Astrocyte of the cerebellum (primary cell): ENCODE measurements at regions not wholly inside any gene's neighbourhood (a gene's known extent, or its start where the extent isn't known, plus 50 kb on each side); places are given as distances from the start of the nearest gene placed in this dataset.

Source experiments
- DNase-seq: peaks from one replicate; pipeline ENCODE4 v3.0.0-alpha.2; 2011; ENCODE audit warnings: low read depth
- H3K4me3 ChIP-seq: 2 replicates; pipeline ENCODE4 v1.5.1; 2011; ENCODE audit warnings: mild to moderate bottlenecking, low read depth, low read length, moderate library complexity
- in situ Hi-C: cut with HindIII; loops from 2 replicates; pipeline ENCODE4 v1.10.0; 2017; ENCODE audit warnings: low sequenced_read_pairs
- TF ChIP-seq, protein P1 (sequence below): IDR thresholded peaks from 2 replicates; pipeline ENCODE4 v1.5.1; 2012; ENCODE audit warnings: low read length, low read depth, moderate library complexity, mild to moderate bottlenecking; ENCODE audit errors: missing control alignments

DNA sequence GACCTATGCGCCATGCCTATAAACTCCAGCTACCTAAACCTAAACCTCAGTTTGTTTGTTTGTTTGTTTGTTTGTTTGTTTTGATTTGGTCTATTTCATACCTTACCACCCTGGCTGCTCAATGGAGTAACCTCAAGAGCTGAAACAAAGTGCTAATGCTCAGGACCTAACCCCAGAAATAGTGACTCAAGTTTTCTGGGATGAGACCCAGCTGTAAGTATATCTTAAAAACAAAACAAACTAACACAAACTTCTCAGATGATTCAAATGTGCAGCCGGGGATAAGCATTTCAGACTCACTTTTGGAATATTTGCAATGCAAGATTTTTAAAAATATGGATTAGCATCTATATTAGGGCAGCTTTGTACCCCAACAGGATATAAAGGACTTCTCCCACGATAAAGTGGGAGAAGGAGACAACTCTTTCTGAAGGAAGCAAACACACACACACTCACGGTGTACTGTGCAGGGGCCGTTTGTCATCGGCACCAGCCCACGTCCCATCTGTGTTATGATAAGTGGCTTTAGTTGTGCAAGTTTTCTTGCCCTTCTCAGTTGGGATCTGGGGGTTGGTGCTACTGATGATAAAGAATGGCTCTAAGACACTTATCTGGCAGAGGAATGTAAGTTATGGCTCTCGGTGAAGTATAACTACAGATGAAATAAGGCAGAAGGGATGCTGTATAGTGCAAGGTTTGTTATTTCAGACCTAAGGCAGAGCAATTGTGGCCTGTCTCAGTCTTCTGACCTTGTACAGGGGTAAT lies 516.7 kb upstream of the TMEM132C start:
- no peak for DNase-seq
- in situ Hi-C loops = no loop called here
- H3K4me3 ChIP-seq = no peak overlapping the region
- TF ChIP-seq, protein P1, sequence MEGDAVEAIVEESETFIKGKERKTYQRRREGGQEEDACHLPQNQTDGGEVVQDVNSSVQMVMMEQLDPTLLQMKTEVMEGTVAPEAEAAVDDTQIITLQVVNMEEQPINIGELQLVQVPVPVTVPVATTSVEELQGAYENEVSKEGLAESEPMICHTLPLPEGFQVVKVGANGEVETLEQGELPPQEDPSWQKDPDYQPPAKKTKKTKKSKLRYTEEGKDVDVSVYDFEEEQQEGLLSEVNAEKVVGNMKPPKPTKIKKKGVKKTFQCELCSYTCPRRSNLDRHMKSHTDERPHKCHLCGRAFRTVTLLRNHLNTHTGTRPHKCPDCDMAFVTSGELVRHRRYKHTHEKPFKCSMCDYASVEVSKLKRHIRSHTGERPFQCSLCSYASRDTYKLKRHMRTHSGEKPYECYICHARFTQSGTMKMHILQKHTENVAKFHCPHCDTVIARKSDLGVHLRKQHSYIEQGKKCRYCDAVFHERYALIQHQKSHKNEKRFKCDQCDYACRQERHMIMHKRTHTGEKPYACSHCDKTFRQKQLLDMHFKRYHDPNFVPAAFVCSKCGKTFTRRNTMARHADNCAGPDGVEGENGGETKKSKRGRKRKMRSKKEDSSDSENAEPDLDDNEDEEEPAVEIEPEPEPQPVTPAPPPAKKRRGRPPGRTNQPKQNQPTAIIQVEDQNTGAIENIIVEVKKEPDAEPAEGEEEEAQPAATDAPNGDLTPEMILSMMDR = no peak

DNA sequence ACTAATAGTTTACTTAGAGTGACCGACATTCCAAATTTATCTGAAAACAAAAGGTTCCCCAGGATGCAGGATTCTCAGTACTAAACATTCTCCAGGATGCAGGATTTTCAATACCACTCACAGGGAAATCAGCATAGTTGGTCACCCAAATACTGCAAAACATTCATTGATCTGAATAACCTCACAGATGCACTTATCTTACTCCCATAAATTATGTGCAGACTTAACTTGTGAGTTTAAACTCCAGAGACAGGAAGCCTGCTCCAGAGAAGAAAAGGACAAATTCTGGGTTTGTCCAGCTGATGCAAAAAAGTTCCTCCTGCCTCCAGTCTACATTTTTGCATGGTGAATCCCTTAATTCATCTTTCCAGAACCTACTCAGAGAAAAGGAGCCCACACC lies 514.2 kb upstream of the TMEM132C start:
- no peak overlapping the region for H3K4me3 ChIP-seq
- in situ Hi-C loops = no loop called here
- TF ChIP-seq, protein P1 = no peak

DNA sequence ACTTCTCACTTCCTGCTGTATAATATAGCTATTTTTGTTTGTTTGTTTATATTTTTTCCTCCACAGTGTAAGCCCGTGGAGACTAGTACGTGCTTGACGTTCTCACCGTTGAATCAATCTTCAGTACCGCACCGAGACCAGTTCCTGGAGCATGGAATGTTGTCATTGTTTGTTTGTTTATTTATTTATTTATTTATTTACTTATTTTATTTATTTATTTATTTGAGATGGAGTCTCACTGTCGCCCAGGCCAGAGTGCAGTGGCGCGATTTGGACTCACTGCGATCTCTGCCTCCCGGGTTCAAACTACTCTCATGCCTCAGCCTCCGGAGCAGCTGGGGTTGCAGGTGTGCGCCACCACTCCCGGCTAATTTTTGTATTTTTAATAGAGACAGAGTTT lies 506.6 kb upstream of the TMEM132C start:
- in situ Hi-C loops = no loop called here

More for the DNA sequence above, 514.2 kb upstream of the TMEM132C start:
- no peak for DNase-seq

DNA sequence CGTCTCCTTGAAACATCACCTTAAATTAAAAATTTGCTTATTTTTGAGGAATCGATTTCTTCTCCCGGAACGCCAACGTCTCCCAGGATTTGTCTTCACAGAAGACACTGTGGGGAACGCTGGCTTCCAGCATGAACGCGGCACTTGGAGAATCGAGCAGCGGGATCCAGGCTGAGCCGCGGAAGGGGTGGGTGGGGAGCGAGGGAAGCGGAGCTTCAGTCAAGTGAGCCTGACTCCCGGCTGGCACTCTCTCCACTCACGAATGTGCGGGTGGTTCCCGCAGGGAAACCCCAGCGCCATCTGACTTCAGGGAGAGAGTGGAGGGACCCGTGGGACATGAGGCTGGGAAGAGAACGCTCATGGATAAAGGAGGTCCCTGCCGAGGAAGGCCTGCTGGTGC lies 506.0 kb upstream of the TMEM132C start:
- DNase-seq = no peak
- TF ChIP-seq, protein P1 = no peak
- no peak overlapping the region for H3K4me3 ChIP-seq
- in situ Hi-C loops = no loop called here

More for the DNA sequence above, 506.6 kb upstream of the TMEM132C start:
- no peak overlapping the region for H3K4me3 ChIP-seq
- TF ChIP-seq, protein P1 = no peak
- no peak for DNase-seq

DNA sequence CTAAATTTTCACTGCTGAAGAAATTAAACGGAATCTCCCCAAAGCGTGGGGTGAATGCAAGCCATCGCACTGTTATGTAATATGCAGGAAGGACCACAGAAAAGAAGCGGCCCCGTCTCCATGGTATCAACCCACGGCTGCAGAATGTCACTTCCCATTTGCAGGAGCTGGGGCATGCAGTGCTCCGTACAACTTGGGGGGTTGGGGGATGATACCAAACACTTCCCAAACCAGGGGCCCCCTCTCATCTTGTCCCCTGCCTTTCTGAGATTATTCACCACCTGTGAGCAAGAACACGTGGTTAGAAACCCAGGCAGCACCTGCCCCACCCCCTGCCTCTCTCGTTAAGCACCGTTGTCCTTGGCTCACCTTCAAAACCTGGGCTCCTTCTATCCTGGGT lies 505.1 kb upstream of the TMEM132C start:
- H3K4me3 ChIP-seq = no peak overlapping the region
- in situ Hi-C loops = no loop called here
- TF ChIP-seq, protein P1 = no peak
- no peak for DNase-seq

DNA sequence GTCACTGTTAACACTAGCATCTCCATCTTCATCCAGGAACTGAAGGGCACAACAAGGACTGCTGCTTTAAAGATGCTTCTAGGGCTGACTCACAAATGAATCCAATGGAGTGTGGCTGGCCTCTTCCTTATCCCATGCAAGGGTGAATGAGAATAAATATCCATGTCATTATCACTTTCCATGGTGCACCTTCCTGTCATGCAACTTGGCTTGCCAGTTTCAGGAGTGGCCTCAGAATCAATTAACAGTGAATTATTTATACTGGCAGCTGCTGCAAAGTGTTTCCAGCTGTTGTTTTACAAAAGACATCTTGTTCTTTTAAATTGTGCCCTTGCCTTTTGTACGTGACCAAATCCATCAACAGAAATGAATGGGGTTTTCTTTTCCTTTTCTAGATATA lies 499.3 kb upstream of the TMEM132C start:
- no peak for DNase-seq
- TF ChIP-seq, protein P1 = no peak
- H3K4me3 ChIP-seq = no peak overlapping the region
- in situ Hi-C loops = loop anchor here (5.0 kb wide), 1 partner anchor 60 kb away; no protein-coding TSS in a partner anchor
